Mesenchymal stem cell (in vitro differentiated cells and primary cell): ENCODE measurements at regions not wholly inside any gene's neighbourhood (a gene's known extent, or its start where the extent isn't known, plus 50 kb on each side); places are given as distances from the start of the nearest gene placed in this dataset. TPM values are rescaled to one million over a fixed set of nuclear protein-coding genes. Genes with fewer than 3 reads are reported as not detected.

Source experiments
- small RNA-seq: library from polyadenylated mRNA; stranded (forward); fragments of <200 nt; extraction: miRNeasy Mini kit (QIAGEN cat#:217004); gene quantifications from one replicate; pipeline ENCODE3, GENCODE V24; 2013; ENCODE audit warnings: low read depth

Small RNAs in the stretch of these regions (small RNA-seq; reads per million reads assigned to genes)
- gene RF00019 = not detected
